ENCODE measurements at regions not wholly inside any gene's neighbourhood (a gene's known extent, or its start where the extent isn't known, plus 50 kb on each side); places are given as distances from the start of the nearest gene placed in this dataset.

DNA sequence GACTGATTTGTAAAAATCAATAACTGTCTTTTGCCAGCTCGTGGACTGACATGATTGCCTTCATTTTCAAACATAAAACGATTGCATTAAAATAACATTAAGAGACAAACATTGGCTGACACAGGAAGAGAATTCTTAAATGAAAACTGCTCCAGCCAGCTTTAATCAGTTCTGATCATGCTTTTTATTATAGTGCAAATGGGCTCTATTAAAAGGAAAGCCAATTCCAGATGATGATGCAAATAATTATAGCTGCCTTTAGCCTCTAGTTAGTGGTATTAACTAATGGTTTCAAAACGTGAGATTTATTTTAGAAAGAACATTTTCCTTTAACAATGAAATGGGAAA is 301.8 kb upstream of the UBE2E3 start:
- no peak overlapping the region for H3K4me3 ChIP-seq
- no peak for TF ChIP-seq POLR2A (IDR thresholded peaks at IDR 0.05)
- TF ChIP-seq, protein P1, sequence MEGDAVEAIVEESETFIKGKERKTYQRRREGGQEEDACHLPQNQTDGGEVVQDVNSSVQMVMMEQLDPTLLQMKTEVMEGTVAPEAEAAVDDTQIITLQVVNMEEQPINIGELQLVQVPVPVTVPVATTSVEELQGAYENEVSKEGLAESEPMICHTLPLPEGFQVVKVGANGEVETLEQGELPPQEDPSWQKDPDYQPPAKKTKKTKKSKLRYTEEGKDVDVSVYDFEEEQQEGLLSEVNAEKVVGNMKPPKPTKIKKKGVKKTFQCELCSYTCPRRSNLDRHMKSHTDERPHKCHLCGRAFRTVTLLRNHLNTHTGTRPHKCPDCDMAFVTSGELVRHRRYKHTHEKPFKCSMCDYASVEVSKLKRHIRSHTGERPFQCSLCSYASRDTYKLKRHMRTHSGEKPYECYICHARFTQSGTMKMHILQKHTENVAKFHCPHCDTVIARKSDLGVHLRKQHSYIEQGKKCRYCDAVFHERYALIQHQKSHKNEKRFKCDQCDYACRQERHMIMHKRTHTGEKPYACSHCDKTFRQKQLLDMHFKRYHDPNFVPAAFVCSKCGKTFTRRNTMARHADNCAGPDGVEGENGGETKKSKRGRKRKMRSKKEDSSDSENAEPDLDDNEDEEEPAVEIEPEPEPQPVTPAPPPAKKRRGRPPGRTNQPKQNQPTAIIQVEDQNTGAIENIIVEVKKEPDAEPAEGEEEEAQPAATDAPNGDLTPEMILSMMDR (IDR thresholded peaks at IDR 0.05) = no peak
- no peaks in the 10 kb centered on the region for H3K9me3 ChIP-seq
- H3K27me3 ChIP-seq = peaks cover 0 to 4% of the 10 kb centered on the region in 2 donors
- H3K4me1 ChIP-seq = no peaks in the 10 kb centered on the region
- H3K36me3 ChIP-seq = no peaks in the 10 kb centered on the region
- intact Hi-C loops (cut with DNase I; ENCODE audit: low total_unique reads) = no loop called here
- no peak overlapping the region for H3K27ac ChIP-seq
- DNase-seq = no peak

DNA sequence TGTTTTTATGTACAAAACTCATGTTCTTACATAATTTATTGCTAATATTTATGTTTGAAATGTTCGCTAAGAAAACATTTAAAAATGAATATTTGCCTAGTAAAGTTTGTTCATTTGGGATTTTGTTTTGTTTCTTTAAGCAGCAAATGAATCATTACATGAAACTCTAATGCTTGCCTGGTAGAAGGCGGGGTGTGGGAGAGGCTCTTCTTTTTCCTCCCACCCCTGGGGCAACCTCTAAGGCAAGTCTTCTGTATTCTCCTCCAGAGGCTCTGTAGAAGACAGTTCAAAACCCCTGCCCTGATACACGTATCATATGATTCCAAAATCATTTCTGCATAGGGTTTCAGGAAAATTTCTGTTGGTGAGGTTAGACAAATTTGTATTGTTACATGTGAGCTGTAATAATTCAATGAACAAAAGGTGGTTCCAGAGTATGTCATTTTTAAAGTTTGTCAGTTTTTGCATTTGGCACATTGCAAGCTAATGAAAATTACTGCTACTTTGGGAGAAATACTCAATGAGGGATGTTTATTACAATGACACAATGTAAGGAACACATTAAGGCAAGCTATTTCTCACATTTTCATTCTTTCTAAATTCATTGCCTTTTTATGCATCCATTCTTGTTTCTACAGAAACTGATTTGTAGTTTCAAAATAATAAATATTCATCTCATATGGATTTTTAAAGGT is 302.3 kb upstream of the UBE2E3 start:
- no peaks in the 10 kb centered on the region for H3K36me3 ChIP-seq
- H3K4me1 ChIP-seq = no peaks in the 10 kb centered on the region
- peaks cover 0 to 4% of the 10 kb centered on the region in 2 donors for H3K27me3 ChIP-seq
- DNase-seq = no peak
- H3K4me3 ChIP-seq = no peak overlapping the region
- intact Hi-C loops (cut with DNase I; ENCODE audit: low total_unique reads) = no loop called here
- H3K9me3 ChIP-seq = no peaks in the 10 kb centered on the region
- TF ChIP-seq, protein P1 (IDR thresholded peaks at IDR 0.05) = no peak
- TF ChIP-seq POLR2A (IDR thresholded peaks at IDR 0.05) = no peak
- H3K27ac ChIP-seq = no peak overlapping the region

DNA sequence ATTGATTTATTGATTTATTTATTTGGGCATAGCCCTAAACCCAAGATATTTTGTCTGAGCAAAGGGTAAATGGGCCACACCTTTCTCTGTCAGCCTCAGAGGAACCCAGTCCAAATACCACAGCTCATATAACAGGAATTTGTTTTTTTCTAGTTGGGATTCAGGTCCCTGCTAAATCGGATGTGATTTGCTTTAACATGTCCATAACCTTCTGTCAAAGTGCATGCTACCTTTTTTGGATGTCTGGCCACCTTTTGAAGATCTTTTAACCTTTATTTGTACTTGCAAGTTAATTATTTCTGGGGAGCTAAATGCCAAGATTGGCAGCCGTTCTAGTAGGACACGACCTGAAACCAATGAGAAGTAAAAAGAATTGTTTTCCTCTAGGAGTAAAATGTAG is 303.2 kb upstream of the UBE2E3 start:
- no peak overlapping the region for H3K4me3 ChIP-seq
- intact Hi-C loops (cut with DNase I; ENCODE audit: low total_unique reads) = no loop called here
- H3K27ac ChIP-seq = no peak overlapping the region
- H3K9me3 ChIP-seq = no peaks in the 10 kb centered on the region
- H3K4me1 ChIP-seq = no peaks in the 10 kb centered on the region
- H3K27me3 ChIP-seq = peaks cover 0 to 4% of the 10 kb centered on the region in 2 donors
- DNase-seq = no peak
- TF ChIP-seq POLR2A (IDR thresholded peaks at IDR 0.05) = no peak
- TF ChIP-seq, protein P1 (IDR thresholded peaks at IDR 0.05) = no peak
- H3K36me3 ChIP-seq = no peaks in the 10 kb centered on the region

DNA sequence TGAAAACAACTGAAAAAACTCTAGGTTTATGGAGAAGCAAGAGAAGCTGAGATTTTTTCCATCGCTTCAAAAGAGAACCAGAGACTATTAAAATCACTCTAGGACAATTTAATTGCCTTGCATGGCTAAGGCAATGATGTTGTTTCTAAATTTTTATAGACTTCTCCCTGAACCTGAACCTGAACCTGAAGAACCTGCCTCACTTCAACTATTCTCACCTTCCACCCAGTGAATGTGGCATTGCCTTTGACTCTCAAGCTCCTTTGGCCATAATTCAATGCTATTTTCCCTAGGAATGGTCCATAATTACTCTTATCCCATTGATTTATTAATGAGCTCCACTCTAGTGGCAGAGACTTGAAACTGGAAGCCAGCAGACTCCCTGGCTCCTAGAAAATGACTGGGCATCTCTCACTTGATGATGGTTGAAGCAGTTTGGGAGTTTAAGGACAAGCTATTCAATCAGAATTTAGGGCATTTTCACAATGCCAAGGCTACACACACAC is 303.8 kb upstream of the UBE2E3 start:
- Histone ChIP-seq H3K27ac (no peak overlapping the region), H3K9me3 (no peaks in the 10 kb centered on the region), H3K4me1 (no peaks in the 10 kb centered on the region), H3K27me3 (peaks cover 0 to 4% of the 10 kb centered on the region in 2 donors), H3K4me3 (no peak overlapping the region), H3K36me3 (no peaks in the 10 kb centered on the region)
- no peak for DNase-seq
- intact Hi-C loops (cut with DNase I; ENCODE audit: low total_unique reads) = no loop called here
- TF ChIP-seq POLR2A (IDR thresholded peaks at IDR 0.05) = no peak

DNA sequence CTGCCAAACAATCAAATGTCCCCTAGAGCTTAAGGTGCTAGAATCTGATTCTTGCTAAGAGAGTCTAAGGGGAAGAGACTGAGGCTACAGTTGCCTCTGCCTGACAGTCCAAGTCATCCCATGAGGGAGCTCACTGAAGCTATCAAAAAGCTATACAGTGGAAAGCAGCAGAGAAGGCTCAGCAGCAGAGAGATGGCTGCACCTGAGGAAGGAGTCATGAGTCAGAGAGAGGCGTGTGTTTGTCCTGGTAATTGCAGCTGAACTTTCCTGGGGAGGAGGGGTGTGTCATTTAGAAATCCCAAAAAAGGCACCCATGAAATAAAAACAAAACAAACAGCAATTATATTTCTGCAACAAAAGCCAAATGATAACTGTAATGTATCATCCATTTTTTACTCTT is 305.2 kb upstream of the UBE2E3 start:
- Histone ChIP-seq H3K4me1 (no peaks in the 10 kb centered on the region), H3K4me3 (no peak overlapping the region), H3K9me3 (no peaks in the 10 kb centered on the region), H3K27me3 (peaks cover 0 to 4% of the 10 kb centered on the region in 2 donors), H3K36me3 (no peaks in the 10 kb centered on the region), H3K27ac (no peak overlapping the region)
- intact Hi-C loops (cut with DNase I; ENCODE audit: low total_unique reads) = no loop called here
- DNase-seq = no peak
- TF ChIP-seq, protein P1 (IDR thresholded peaks at IDR 0.05) = no peak
- TF ChIP-seq POLR2A (IDR thresholded peaks at IDR 0.05) = no peak
